RPMI8226 (cell line): ENCODE measurements at regions not wholly inside any gene's neighbourhood (a gene's known extent, or its start where the extent isn't known, plus 50 kb on each side); places are given as distances from the start of the nearest gene placed in this dataset.

Experiments used
- DNase-seq: peaks from one replicate; pipeline ENCODE4 v3.0.0-alpha.2; 2015

GRCh38 chr14:95442016-95442632 lies 74.3 kb downstream of the SYNE3 start:
- DNase-seq: no peak

- DNase-seq: no peak
Observed at GRCh38 chr14:95440951-95441350, 75.5 kb downstream of the SYNE3 start.

- DNase-seq: no peak
Observed at GRCh38 chr14:95440496-95440895, 76.0 kb downstream of the SYNE3 start.

GRCh38 chr14:95439881-95440280 lies 76.6 kb downstream of the SYNE3 start:
- no peak for DNase-seq

GRCh38 chr14:95437715-95438114 lies 78.7 kb downstream of the SYNE3 start:
- DNase-seq: no peak

- DNase-seq: no peak
Observed at GRCh38 chr14:95436354-95436753, 80.1 kb downstream of the SYNE3 start.

GRCh38 chr14:95434121-95434520 lies 82.3 kb downstream of the SYNE3 start:
- no peak for DNase-seq

GRCh38 chr14:95433094-95433478 lies 83.4 kb downstream of the SYNE3 start:
- DNase-seq: no peak

- DNase-seq: peak; percentile 5
Observed at GRCh38 chr14:95432144-95433093, 84.0 kb downstream of the SYNE3 start.

GRCh38 chr14:95431199-95432143 lies 85.0 kb downstream of the SYNE3 start:
- DNase-seq: peak; percentile 23

GRCh38 chr14:95428557-95428956 lies 87.9 kb downstream of the SYNE3 start:
- DNase-seq: no peak

- DNase-seq: no peak
Observed at GRCh38 chr14:95426116-95426475, 90.4 kb downstream of the SYNE3 start.

- no peak for DNase-seq
Observed at GRCh38 chr14:95425369-95426115, 90.9 kb downstream of the SYNE3 start.

- no peak for DNase-seq
Observed at GRCh38 chr14:95424529-95424928, 91.9 kb downstream of the SYNE3 start.

- DNase-seq: no peak
Observed at GRCh38 chr14:95421741-95422140, 94.7 kb downstream of the SYNE3 start.

GRCh38 chr14:95420060-95420459 lies 96.4 kb downstream of the SYNE3 start:
- DNase-seq: no peak

GRCh38 chr14:95419569-95419968 lies 96.9 kb downstream of the SYNE3 start:
- DNase-seq: no peak

- no peak for DNase-seq
Observed at GRCh38 chr14:95418858-95419257, 97.6 kb downstream of the SYNE3 start.

- no peak for DNase-seq
Observed at GRCh38 chr14:95417492-95417891, 97.8 kb upstream of the CLMN start.

GRCh38 chr14:95415993-95416392 lies 96.3 kb upstream of the CLMN start:
- no peak for DNase-seq

GRCh38 chr14:95413289-95414215 lies 93.8 kb upstream of the CLMN start:
- DNase-seq: no peak
